AG09309 (cell line): ENCODE measurements at regions not wholly inside any gene's neighbourhood (a gene's known extent, or its start where the extent isn't known, plus 50 kb on each side); places are given as distances from the start of the nearest gene placed in this dataset.

Experiments used
- DNase-seq: peaks from one replicate; pipeline ENCODE4 v3.0.0-alpha.2; 2010; ENCODE audit warnings: low read depth
- H3K4me3 ChIP-seq: 2 replicates; pipeline ENCODE4 v1.5.1; 2011; ENCODE audit warnings: mild to moderate bottlenecking, low read depth, low read length, moderate library complexity; ENCODE audit not compliant: control insufficient read depth
- CTCF ChIP-seq: IDR thresholded peaks from 2 replicates; pipeline ENCODE4 v1.5.1; 2011; ENCODE audit warnings: mild to moderate bottlenecking, low read depth, low read length, inconsistent platforms; ENCODE audit not compliant: insufficient read depth, control insufficient read depth; ENCODE audit errors: missing control alignments

GRCh38 chr5:98604721-98605425 is 168.6 kb upstream of the RGMB start:
- no peak for DNase-seq
- H3K4me3 ChIP-seq: no peak overlapping the region
- no peak for TF ChIP-seq CTCF

DNA sequence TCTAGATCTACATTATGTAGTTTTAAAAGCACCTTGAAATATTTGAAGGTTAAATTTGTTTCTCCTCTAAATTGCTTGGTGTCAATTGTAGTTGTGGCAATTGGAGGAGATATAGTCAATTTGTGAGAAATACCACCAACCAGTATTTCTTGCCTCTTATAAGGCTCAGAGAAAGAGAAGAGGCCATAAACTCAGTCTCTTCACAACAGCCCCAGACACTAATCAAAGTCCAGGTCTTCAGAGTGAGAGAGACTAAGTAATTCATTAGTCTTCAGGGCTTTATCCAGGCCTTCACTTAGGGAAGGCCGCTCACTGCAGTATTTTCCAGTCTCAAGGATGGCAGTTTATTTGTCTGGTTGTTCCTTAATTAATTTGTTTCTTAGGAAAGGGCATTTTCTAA is 168.0 kb upstream of the RGMB start:
- no peak overlapping the region for H3K4me3 ChIP-seq
- DNase-seq: no peak
- no peak for TF ChIP-seq CTCF

DNA sequence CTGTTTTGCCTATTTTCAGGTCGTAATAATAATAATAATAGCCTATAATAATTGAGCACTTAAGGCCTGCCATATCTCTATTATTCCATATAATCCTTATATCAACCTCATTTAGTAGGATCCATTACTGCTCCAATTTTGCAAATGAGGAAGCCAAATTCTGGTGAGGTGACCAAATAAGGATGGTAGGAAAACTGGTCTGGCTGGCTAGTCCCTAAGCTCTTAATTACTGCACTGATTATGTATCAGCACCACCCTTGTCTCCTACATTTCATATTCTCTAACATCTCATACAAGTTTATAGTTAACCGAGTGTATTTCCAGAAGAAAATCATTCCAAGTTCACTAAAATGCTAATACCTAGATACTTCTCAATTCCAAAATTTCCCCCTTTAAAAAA is 166.5 kb upstream of the RGMB start:
- no peak overlapping the region for H3K4me3 ChIP-seq
- no peak for TF ChIP-seq CTCF
- no peak for DNase-seq

DNA sequence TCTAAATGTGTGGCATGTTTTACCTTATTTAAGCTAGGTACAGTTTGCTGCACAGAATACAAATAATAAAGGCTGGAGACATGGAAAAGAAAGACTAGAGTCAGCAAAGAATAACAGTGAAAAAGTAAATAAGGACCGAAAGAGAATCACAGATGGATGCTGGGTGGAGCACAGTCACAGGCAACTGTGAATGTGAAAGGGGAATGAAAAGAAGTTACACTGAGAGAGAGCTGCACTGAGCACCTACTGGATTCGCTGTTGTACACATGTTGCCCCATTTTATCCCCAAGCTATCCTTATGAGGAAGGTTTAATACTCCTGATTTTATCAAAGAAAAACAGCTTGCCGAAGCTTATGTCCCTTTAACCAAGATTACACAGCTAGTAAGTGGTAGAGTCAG is 165.4 kb upstream of the RGMB start:
- H3K4me3 ChIP-seq: no peak overlapping the region
- no peak for TF ChIP-seq CTCF
- DNase-seq: no peak

DNA sequence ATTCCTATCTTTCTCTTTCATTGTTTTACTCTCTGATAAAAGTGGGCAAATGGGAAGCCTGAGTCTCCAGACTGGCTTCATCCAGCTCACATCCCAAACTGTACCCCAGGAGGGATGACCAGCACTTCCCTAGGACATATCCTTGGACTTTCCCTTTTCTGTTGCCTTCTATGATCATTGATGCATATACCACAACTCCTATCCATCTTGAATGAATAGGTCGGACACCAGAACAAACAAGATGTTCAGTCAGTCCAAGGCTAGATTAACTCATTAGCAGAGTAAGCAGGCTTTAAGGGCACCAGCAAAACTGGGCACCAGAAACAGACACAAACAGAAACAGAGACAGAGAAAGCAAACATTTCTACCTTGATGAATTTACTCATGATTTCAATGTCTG is 159.1 kb upstream of the RGMB start:
- no peak for DNase-seq
- H3K4me3 ChIP-seq: no peak overlapping the region
- no peak for TF ChIP-seq CTCF

- no peak for DNase-seq
- H3K4me3 ChIP-seq: no peak overlapping the region
- no peak for TF ChIP-seq CTCF
Measured at GRCh38 chr5:98621821-98622220, 151.6 kb upstream of the RGMB start.

DNA sequence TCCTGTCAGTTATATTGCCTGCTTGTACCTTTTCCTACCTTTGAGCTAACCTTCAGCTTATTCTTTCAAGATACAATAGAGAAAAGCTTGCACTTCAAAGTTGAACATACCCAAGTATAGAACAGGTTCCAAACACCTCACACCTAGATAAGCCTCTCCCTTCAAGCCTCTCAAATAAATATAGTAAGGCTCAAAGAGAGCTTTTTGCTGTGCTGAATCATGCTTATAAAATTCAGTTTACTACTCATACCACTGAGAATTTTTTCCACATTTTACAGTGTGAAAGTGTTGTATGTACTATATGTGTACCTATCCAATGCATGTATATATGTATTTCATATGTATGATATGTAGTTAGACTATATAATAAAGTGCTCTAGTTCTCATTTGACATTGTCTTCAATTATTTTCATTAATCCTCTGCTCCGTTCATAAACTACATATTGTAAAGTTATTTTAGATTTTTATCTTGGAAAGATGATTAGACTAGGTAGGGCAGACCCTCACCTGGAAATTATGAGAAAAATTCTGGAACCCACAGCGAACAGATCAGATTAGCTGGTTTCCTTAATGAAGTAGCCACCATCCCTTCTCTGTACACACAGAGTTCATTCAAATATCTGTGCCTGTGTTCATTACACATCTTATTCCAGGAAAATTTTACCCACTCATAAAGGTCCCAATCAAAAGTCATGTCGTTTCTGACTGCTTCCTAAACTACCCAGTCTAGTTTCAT is 149.2 kb upstream of the RGMB start:
- TF ChIP-seq CTCF: no peak
- DNase-seq: no peak
- no peak overlapping the region for H3K4me3 ChIP-seq
